ENCODE measurements at regions not wholly inside any gene's neighbourhood (a gene's known extent, or its start where the extent isn't known, plus 50 kb on each side); places are given as distances from the start of the nearest gene placed in this dataset.

GRCh38 chr2:118177884-118178283 is 89.6 kb downstream of the INSIG2 start:
- Histone ChIP-seq H3K4me1 (ENCODE audit: control insufficient read depth in 2 of 2, insufficient read depth in 2 of 2, low read length in 1 of 2) (no peaks in the 10 kb centered on the region), H3K9me3 (ENCODE audit: control insufficient read depth in 2 of 2, insufficient read depth in 1 of 2, low read depth in 1 of 2, low read length in 1 of 2) (no peaks in the 10 kb centered on the region), H3K36me3 (ENCODE audit: control insufficient read depth in 2 of 2, insufficient read depth in 2 of 2, low read length in 1 of 2) (no peaks in the 10 kb centered on the region), H3K27ac (ENCODE audit: low read depth in 2 of 2, low read length in 1 of 2) (no peak overlapping the region), H3K4me3 (ENCODE audit: low read depth in 1 of 2, low read length in 2 of 2) (no peak overlapping the region), H3K27me3 (ENCODE audit: control insufficient read depth in 1 of 2, insufficient read depth in 2 of 2, low read length in 2 of 2) (no peaks in the 10 kb centered on the region)
- WGBS, 2 donors = 66 to 77% methylated on average over 2 of the region's 2 CpGs

GRCh38 chr2:118177318-118177717 is 89.0 kb downstream of the INSIG2 start:
- 42 to 59% methylated on average over 3 of the region's 3 CpGs for WGBS, 2 donors
- no peak overlapping the region for H3K27ac ChIP-seq (ENCODE audit: low read depth in 2 of 2, low read length in 1 of 2)
- H3K9me3 ChIP-seq (ENCODE audit: control insufficient read depth in 2 of 2, insufficient read depth in 1 of 2, low read depth in 1 of 2, low read length in 1 of 2) = no peaks in the 10 kb centered on the region
- no peaks in the 10 kb centered on the region for H3K27me3 ChIP-seq (ENCODE audit: control insufficient read depth in 1 of 2, insufficient read depth in 2 of 2, low read length in 2 of 2)
- no peak overlapping the region for H3K4me3 ChIP-seq (ENCODE audit: low read depth in 1 of 2, low read length in 2 of 2)
- H3K36me3 ChIP-seq (ENCODE audit: control insufficient read depth in 2 of 2, insufficient read depth in 2 of 2, low read length in 1 of 2) = no peaks in the 10 kb centered on the region
- H3K4me1 ChIP-seq (ENCODE audit: control insufficient read depth in 2 of 2, insufficient read depth in 2 of 2, low read length in 1 of 2) = no peaks in the 10 kb centered on the region

GRCh38 chr2:118176601-118177000 is 88.3 kb downstream of the INSIG2 start:
- no peaks in the 10 kb centered on the region for H3K9me3 ChIP-seq (ENCODE audit: control insufficient read depth in 2 of 2, insufficient read depth in 1 of 2, low read depth in 1 of 2, low read length in 1 of 2)
- H3K4me3 ChIP-seq (ENCODE audit: low read depth in 1 of 2, low read length in 2 of 2) = no peak overlapping the region
- no peaks in the 10 kb centered on the region for H3K4me1 ChIP-seq (ENCODE audit: control insufficient read depth in 2 of 2, insufficient read depth in 2 of 2, low read length in 1 of 2)
- WGBS, 2 donors = 62 to 77% methylated on average over 3 of the region's 3 CpGs
- no peak overlapping the region for H3K27ac ChIP-seq (ENCODE audit: low read depth in 2 of 2, low read length in 1 of 2)
- no peaks in the 10 kb centered on the region for H3K36me3 ChIP-seq (ENCODE audit: control insufficient read depth in 2 of 2, insufficient read depth in 2 of 2, low read length in 1 of 2)
- H3K27me3 ChIP-seq (ENCODE audit: control insufficient read depth in 1 of 2, insufficient read depth in 2 of 2, low read length in 2 of 2) = no peaks in the 10 kb centered on the region

- H3K27me3 ChIP-seq (ENCODE audit: control insufficient read depth in 1 of 2, insufficient read depth in 2 of 2, low read length in 2 of 2) = no peaks in the 10 kb centered on the region
- H3K27ac ChIP-seq (ENCODE audit: low read depth in 2 of 2, low read length in 1 of 2) = no peak overlapping the region
- H3K4me3 ChIP-seq (ENCODE audit: low read depth in 1 of 2, low read length in 2 of 2) = no peak overlapping the region
- WGBS, 2 donors = 93 to 95% methylated on average over 2 of the region's 2 CpGs
- H3K4me1 ChIP-seq (ENCODE audit: control insufficient read depth in 2 of 2, insufficient read depth in 2 of 2, low read length in 1 of 2) = no peaks in the 10 kb centered on the region
- H3K9me3 ChIP-seq (ENCODE audit: control insufficient read depth in 2 of 2, insufficient read depth in 1 of 2, low read depth in 1 of 2, low read length in 1 of 2) = no peaks in the 10 kb centered on the region
- H3K36me3 ChIP-seq (ENCODE audit: control insufficient read depth in 2 of 2, insufficient read depth in 2 of 2, low read length in 1 of 2) = no peaks in the 10 kb centered on the region
Observed at GRCh38 chr2:118171546-118171945, 83.3 kb downstream of the INSIG2 start.

- Histone ChIP-seq H3K4me1 (ENCODE audit: control insufficient read depth in 2 of 2, insufficient read depth in 2 of 2, low read length in 1 of 2) (no peaks in the 10 kb centered on the region), H3K27me3 (ENCODE audit: control insufficient read depth in 1 of 2, insufficient read depth in 2 of 2, low read length in 2 of 2) (no peaks in the 10 kb centered on the region), H3K36me3 (ENCODE audit: control insufficient read depth in 2 of 2, insufficient read depth in 2 of 2, low read length in 1 of 2) (no peaks in the 10 kb centered on the region), H3K27ac (ENCODE audit: low read depth in 2 of 2, low read length in 1 of 2) (no peak overlapping the region), H3K4me3 (ENCODE audit: low read depth in 1 of 2, low read length in 2 of 2) (no peak overlapping the region), H3K9me3 (ENCODE audit: control insufficient read depth in 2 of 2, insufficient read depth in 1 of 2, low read depth in 1 of 2, low read length in 1 of 2) (no peaks in the 10 kb centered on the region)
- WGBS, 2 donors = 46 to 47% methylated on average over 6 of the region's 6 CpGs
Observed at GRCh38 chr2:118169359-118170005, 81.2 kb downstream of the INSIG2 start.

- Histone ChIP-seq H3K4me3 (ENCODE audit: low read depth in 1 of 2, low read length in 2 of 2) (no peak overlapping the region), H3K4me1 (ENCODE audit: control insufficient read depth in 2 of 2, insufficient read depth in 2 of 2, low read length in 1 of 2) (no peaks in the 10 kb centered on the region), H3K36me3 (ENCODE audit: control insufficient read depth in 2 of 2, insufficient read depth in 2 of 2, low read length in 1 of 2) (no peaks in the 10 kb centered on the region), H3K27ac (ENCODE audit: low read depth in 2 of 2, low read length in 1 of 2) (no peak overlapping the region), H3K9me3 (ENCODE audit: control insufficient read depth in 2 of 2, insufficient read depth in 1 of 2, low read depth in 1 of 2, low read length in 1 of 2) (no peaks in the 10 kb centered on the region), H3K27me3 (ENCODE audit: control insufficient read depth in 1 of 2, insufficient read depth in 2 of 2, low read length in 2 of 2) (no peaks in the 10 kb centered on the region)
- 65 to 66% methylated on average over 3 of the region's 3 CpGs for WGBS, 2 donors
Observed at GRCh38 chr2:118168615-118169014, 80.3 kb downstream of the INSIG2 start.

- 63 to 65% methylated on average over 2 of the region's 2 CpGs for WGBS, 2 donors
- no peaks in the 10 kb centered on the region for H3K36me3 ChIP-seq (ENCODE audit: control insufficient read depth in 2 of 2, insufficient read depth in 2 of 2, low read length in 1 of 2)
- H3K9me3 ChIP-seq (ENCODE audit: control insufficient read depth in 2 of 2, insufficient read depth in 1 of 2, low read depth in 1 of 2, low read length in 1 of 2) = no peaks in the 10 kb centered on the region
Observed at GRCh38 chr2:118167026-118167425, 78.8 kb downstream of the INSIG2 start.

GRCh38 chr2:118166242-118166641 is 78.0 kb downstream of the INSIG2 start:
- Histone ChIP-seq H3K9me3 (ENCODE audit: control insufficient read depth in 2 of 2, insufficient read depth in 1 of 2, low read depth in 1 of 2, low read length in 1 of 2) (no peaks in the 10 kb centered on the region), H3K36me3 (ENCODE audit: control insufficient read depth in 2 of 2, insufficient read depth in 2 of 2, low read length in 1 of 2) (no peaks in the 10 kb centered on the region), H3K4me1 (ENCODE audit: control insufficient read depth in 2 of 2, insufficient read depth in 2 of 2, low read length in 1 of 2) (no peaks in the 10 kb centered on the region), H3K27ac (ENCODE audit: low read depth in 2 of 2, low read length in 1 of 2) (no peak overlapping the region), H3K27me3 (ENCODE audit: control insufficient read depth in 1 of 2, insufficient read depth in 2 of 2, low read length in 2 of 2) (no peaks in the 10 kb centered on the region), H3K4me3 (ENCODE audit: low read depth in 1 of 2, low read length in 2 of 2) (no peak overlapping the region)

More at GRCh38 chr2:118167026-118167425, 78.8 kb downstream of the INSIG2 start:
- Histone ChIP-seq H3K4me3 (ENCODE audit: low read depth in 1 of 2, low read length in 2 of 2) (no peak overlapping the region), H3K27me3 (ENCODE audit: control insufficient read depth in 1 of 2, insufficient read depth in 2 of 2, low read length in 2 of 2) (no peaks in the 10 kb centered on the region), H3K4me1 (ENCODE audit: control insufficient read depth in 2 of 2, insufficient read depth in 2 of 2, low read length in 1 of 2) (no peaks in the 10 kb centered on the region), H3K27ac (ENCODE audit: low read depth in 2 of 2, low read length in 1 of 2) (no peak overlapping the region)

- H3K4me3 ChIP-seq (ENCODE audit: low read depth in 1 of 2, low read length in 2 of 2) = no peak overlapping the region
- H3K36me3 ChIP-seq (ENCODE audit: control insufficient read depth in 2 of 2, insufficient read depth in 2 of 2, low read length in 1 of 2) = no peaks in the 10 kb centered on the region
- WGBS, 2 donors = 85 to 96% methylated on average over 2 of the region's 2 CpGs
- no peaks in the 10 kb centered on the region for H3K27me3 ChIP-seq (ENCODE audit: control insufficient read depth in 1 of 2, insufficient read depth in 2 of 2, low read length in 2 of 2)
- H3K27ac ChIP-seq (ENCODE audit: low read depth in 2 of 2, low read length in 1 of 2) = no peak overlapping the region
- no peaks in the 10 kb centered on the region for H3K4me1 ChIP-seq (ENCODE audit: control insufficient read depth in 2 of 2, insufficient read depth in 2 of 2, low read length in 1 of 2)
- peaks cover 0 to 2% of the 10 kb centered on the region in 2 donors for H3K9me3 ChIP-seq (ENCODE audit: control insufficient read depth in 2 of 2, insufficient read depth in 1 of 2, low read depth in 1 of 2, low read length in 1 of 2)
Observed at GRCh38 chr2:118165595-118165994, 77.3 kb downstream of the INSIG2 start.
